Keratinocyte (primary cell): ENCODE measurements at regions not wholly inside any gene's neighbourhood (a gene's known extent, or its start where the extent isn't known, plus 50 kb on each side); places are given as distances from the start of the nearest gene placed in this dataset.

Experiments used
- DNase-seq: peaks from one replicate; pipeline ENCODE4 v3.0.0-alpha.2; 2011; ENCODE audit warnings: low read depth, missing footprints, low spot score
- FAIRE-seq: peaks from 2 replicates; lab custom pipeline; 2011; peaks lifted over from hg19 to GRCh38; lab: Jason Lieb, UNC
- H2AFZ ChIP-seq: 2 replicates; pipeline ENCODE4 v1.6.0; 2012; ENCODE audit warnings: low read length, control low read depth, inconsistent platforms; ENCODE audit not compliant: control insufficient read depth
- H3K27ac ChIP-seq: 2 replicates; pipeline ENCODE4 v1.5.1; 2011; ENCODE audit warnings: low read length; ENCODE audit not compliant: control insufficient read depth, insufficient read depth
- H3K27me3 ChIP-seq: 3 replicates; pipeline ENCODE4 v1.6.0; 2011; ENCODE audit warnings: low read length; ENCODE audit not compliant: control insufficient read depth, insufficient read depth; ENCODE audit errors: extremely low read depth
- H3K36me3 ChIP-seq, 2 experiments: 2 replicates in 1 of 2; 3 replicates in 1 of 2; pipeline ENCODE4 v1.5.1; 2011; ENCODE audit warnings: low read length in 2 of 2, mild to moderate bottlenecking in 1 of 2; ENCODE audit not compliant: control insufficient read depth in 2 of 2, insufficient read depth in 2 of 2; ENCODE audit errors: extremely low read depth in 1 of 2
- H3K4me1 ChIP-seq: 3 replicates; pipeline ENCODE4 v1.5.1; 2011; ENCODE audit warnings: low read length; ENCODE audit not compliant: control insufficient read depth, insufficient read depth; ENCODE audit errors: extremely low read depth
- H3K4me2 ChIP-seq: 3 replicates; pipeline ENCODE4 v1.6.0; 2011; ENCODE audit warnings: low read depth, low read length; ENCODE audit not compliant: control insufficient read depth, insufficient read depth; ENCODE audit errors: extremely low read depth
- H3K4me3 ChIP-seq, 3 experiments: fragments of 200-600 bp in 1 of 3; sonication (generic) in 1 of 3; 2 replicates in 2 of 3; 3 replicates in 1 of 3; pipeline ENCODE4 v1.5.1; 2011 to 2016; ENCODE audit warnings: low read length in 3 of 3, mild to moderate bottlenecking in 3 of 3, control low read depth in 2 of 3, inconsistent platforms in 1 of 3, low read depth in 1 of 3, mixed read lengths in 1 of 3, mixed run types in 1 of 3, moderate library complexity in 1 of 3; ENCODE audit not compliant: control insufficient read depth in 2 of 3, insufficient read depth in 2 of 3; ENCODE audit errors: extremely low read depth in 1 of 3
- H3K79me2 ChIP-seq: 2 replicates; pipeline ENCODE4 v1.6.0; 2012; ENCODE audit warnings: low read length; ENCODE audit not compliant: control insufficient read depth, insufficient read depth
- H3K9ac ChIP-seq: 3 replicates; pipeline ENCODE4 v1.6.0; 2011; ENCODE audit warnings: low read length; ENCODE audit not compliant: control insufficient read depth, insufficient read depth; ENCODE audit errors: extremely low read depth
- H3K9me1 ChIP-seq: 3 replicates; pipeline ENCODE4 v1.6.0; 2011; ENCODE audit warnings: low read length; ENCODE audit not compliant: control insufficient read depth, insufficient read depth; ENCODE audit errors: extremely low read depth
- H3K9me3 ChIP-seq: 2 replicates; pipeline ENCODE4 v1.5.1; 2012; ENCODE audit warnings: low read depth, low read length; ENCODE audit not compliant: control insufficient read depth
- H4K20me1 ChIP-seq: 3 replicates; pipeline ENCODE4 v1.6.0; 2011; ENCODE audit warnings: low read length; ENCODE audit not compliant: control insufficient read depth, insufficient read depth; ENCODE audit errors: extremely low read depth
- CTCF ChIP-seq, 3 experiments: IDR thresholded peaks in 1 of 3; conservative IDR thresholded peaks in 1 of 3; optimal IDR thresholded peaks in 1 of 3; 2 replicates in 2 of 3; 3 replicates in 1 of 3; pipeline versions ENCODE3 to v1.5.1; 2011; ENCODE audit warnings: low read length in 3 of 3, mild to moderate bottlenecking in 3 of 3, moderate library complexity in 2 of 3, control low read depth in 1 of 3, inconsistent platforms in 1 of 3; ENCODE audit not compliant: insufficient read depth in 2 of 3; ENCODE audit errors: extremely low read depth in 1 of 3
- EZH2 ChIP-seq: IDR thresholded peaks from one replicate; pipeline ENCODE4 v1.6.1; 2012; ENCODE audit warnings: inconsistent platforms, mild to moderate bottlenecking, low read length, moderate library complexity
- dilution Hi-C: fragments of 300-500 bp; cut with MboI; formaldehyde crosslinking; loops from one replicate; pipeline ENCODE4 v1.7.0; 2020; ENCODE audit warnings: low sequenced_read_pairs; ENCODE audit not compliant: extremely low pct_ligation_motif_present

GRCh38 chr1:238727670-238728069 is 658.7 kb upstream of the CHRM3 start:
- Histone ChIP-seq H3K79me2 (no peaks in the 10 kb centered on the region), H3K9ac (no peak overlapping the region), H3K4me3 (no peak overlapping the region), H3K36me3 (no peaks in the 10 kb centered on the region), H3K9me1 (no peaks in the 10 kb centered on the region), H3K27ac (no peak overlapping the region), H3K27me3 (no peaks in the 10 kb centered on the region), H4K20me1 (no peaks in the 10 kb centered on the region), H3K9me3 (no peaks in the 10 kb centered on the region), H3K4me1 (no peaks in the 10 kb centered on the region), H2AFZ (no peak overlapping the region), H3K4me2 (no peak overlapping the region)
- TF ChIP-seq EZH2 (no peak), CTCF (optimal IDR thresholded peaks at IDR 0.05 in 1 of 3, IDR thresholded peaks at IDR 0.05 in 1 of 3, conservative IDR thresholded peaks at IDR 0.05 in 1 of 3; ENCODE audit: extremely low read depth in 1 of 3, insufficient read depth in 2 of 3, low read length in 3 of 3) (no peak)
- FAIRE-seq (no peak), DNase-seq (no peak)
- dilution Hi-C loops: no loop called here

GRCh38 chr1:238722812-238723211 is 663.6 kb upstream of the CHRM3 start:
- H3K36me3 ChIP-seq: no peaks in the 10 kb centered on the region
- H3K27me3 ChIP-seq: no peaks in the 10 kb centered on the region
- H3K9ac ChIP-seq: no peak overlapping the region
- no peaks in the 10 kb centered on the region for H3K9me1 ChIP-seq
- TF ChIP-seq EZH2 (no peak), CTCF (optimal IDR thresholded peaks at IDR 0.05 in 1 of 3, IDR thresholded peaks at IDR 0.05 in 1 of 3, conservative IDR thresholded peaks at IDR 0.05 in 1 of 3; ENCODE audit: extremely low read depth in 1 of 3, insufficient read depth in 2 of 3, low read length in 3 of 3) (no peak)
- FAIRE-seq: no peak
- no peak for DNase-seq
- H3K4me1 ChIP-seq: no peaks in the 10 kb centered on the region
- H3K4me3 ChIP-seq: no peak overlapping the region
- dilution Hi-C loops: no loop called here
- no peaks in the 10 kb centered on the region for H4K20me1 ChIP-seq
- H3K79me2 ChIP-seq: no peaks in the 10 kb centered on the region
- no peak overlapping the region for H3K27ac ChIP-seq
- H3K4me2 ChIP-seq: no peak overlapping the region
- no peak overlapping the region for H2AFZ ChIP-seq
- no peaks in the 10 kb centered on the region for H3K9me3 ChIP-seq
